GM12873 (cell line): ENCODE measurements at regions not wholly inside any gene's neighbourhood (a gene's known extent, or its start where the extent isn't known, plus 50 kb on each side); places are given as distances from the start of the nearest gene placed in this dataset.

Experiments used
- TF ChIP-seq, protein P1 (sequence below): IDR thresholded peaks from 2 replicates; pipeline ENCODE4 v1.5.1; 2012; ENCODE audit warnings: low read depth, mild to moderate bottlenecking, moderate library complexity, low read length, control low read depth; ENCODE audit not compliant: insufficient read depth; ENCODE audit errors: missing control alignments

- TF ChIP-seq, protein P1, sequence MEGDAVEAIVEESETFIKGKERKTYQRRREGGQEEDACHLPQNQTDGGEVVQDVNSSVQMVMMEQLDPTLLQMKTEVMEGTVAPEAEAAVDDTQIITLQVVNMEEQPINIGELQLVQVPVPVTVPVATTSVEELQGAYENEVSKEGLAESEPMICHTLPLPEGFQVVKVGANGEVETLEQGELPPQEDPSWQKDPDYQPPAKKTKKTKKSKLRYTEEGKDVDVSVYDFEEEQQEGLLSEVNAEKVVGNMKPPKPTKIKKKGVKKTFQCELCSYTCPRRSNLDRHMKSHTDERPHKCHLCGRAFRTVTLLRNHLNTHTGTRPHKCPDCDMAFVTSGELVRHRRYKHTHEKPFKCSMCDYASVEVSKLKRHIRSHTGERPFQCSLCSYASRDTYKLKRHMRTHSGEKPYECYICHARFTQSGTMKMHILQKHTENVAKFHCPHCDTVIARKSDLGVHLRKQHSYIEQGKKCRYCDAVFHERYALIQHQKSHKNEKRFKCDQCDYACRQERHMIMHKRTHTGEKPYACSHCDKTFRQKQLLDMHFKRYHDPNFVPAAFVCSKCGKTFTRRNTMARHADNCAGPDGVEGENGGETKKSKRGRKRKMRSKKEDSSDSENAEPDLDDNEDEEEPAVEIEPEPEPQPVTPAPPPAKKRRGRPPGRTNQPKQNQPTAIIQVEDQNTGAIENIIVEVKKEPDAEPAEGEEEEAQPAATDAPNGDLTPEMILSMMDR = no peak
Measured at GRCh38 chr11:41536021-41536568, 76.6 kb upstream of the LRRC4C start.

GRCh38 chr11:41578421-41579051 is 119.1 kb upstream of the LRRC4C start:
- TF ChIP-seq, protein P1 = no peak

DNA sequence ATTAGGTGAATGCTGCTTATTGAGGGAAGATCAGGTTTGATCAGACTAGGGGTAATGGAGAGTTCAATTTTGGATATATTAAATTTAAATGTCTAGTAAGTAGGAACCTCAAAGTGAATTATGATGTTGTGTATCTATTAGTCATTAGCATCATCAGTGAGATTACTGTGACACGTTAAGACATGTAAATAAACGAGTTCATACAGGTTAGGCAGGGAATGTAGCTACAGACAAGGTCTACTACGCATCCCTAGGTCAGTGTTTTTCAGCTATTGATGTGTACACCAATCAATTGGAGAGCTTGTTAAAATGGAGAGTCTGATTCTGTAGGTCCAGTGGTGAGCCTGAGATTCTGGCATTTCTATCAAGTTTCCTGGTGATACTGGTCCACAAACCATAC is 120.1 kb upstream of the LRRC4C start:
- TF ChIP-seq, protein P1 = no peak

GRCh38 chr11:41609511-41609910 is 150.1 kb upstream of the LRRC4C start:
- TF ChIP-seq, protein P1 = no peak

GRCh38 chr11:41612415-41612814 is 153.0 kb upstream of the LRRC4C start:
- TF ChIP-seq, protein P1 = no peak

- TF ChIP-seq, protein P1 = no peak
Measured at GRCh38 chr11:41613326-41613725, 153.9 kb upstream of the LRRC4C start.

DNA sequence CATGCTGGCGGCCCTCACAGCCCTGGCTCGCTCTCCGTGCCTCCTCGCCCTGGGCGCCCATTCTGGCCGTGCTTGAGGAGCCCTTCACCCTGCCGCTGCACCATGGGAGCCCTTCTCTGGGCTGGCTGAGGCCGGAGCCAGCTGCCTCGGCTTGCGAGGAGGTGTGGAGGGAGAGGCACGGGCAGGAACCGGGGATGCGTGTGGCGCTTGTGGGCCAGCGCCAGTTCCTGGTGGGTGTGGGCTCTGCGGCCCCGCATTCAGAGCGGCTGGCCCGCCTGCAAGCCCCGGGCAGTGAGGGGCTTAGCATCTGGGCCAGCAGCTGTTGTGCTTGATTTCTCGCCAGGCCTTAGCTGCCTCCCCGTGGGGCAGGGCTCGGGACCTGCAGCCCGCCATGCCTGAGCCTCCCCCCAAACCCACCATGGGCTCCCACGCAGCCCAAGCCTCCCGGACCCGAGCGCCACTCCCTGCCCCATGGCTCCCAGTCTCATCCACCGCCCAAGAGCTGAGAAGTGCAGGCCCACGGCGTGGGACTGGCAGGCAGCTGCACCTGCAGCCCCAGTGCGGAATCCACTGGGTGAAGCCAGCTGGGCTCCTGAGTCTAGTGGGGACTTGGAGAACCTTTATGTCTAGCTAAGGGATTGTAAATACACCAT is 163.4 kb upstream of the LRRC4C start:
- TF ChIP-seq, protein P1 = no peak
